DMS53 (cell line): ENCODE measurements at regions not wholly inside any gene's neighbourhood (a gene's known extent, or its start where the extent isn't known, plus 50 kb on each side); places are given as distances from the start of the nearest gene placed in this dataset.

Source experiments
- DNase-seq: peaks from one replicate; lab custom pipeline; 2025; lab: John Stamatoyannopoulos, UW

GRCh38 chr11:116642481-116642880 is 130.3 kb downstream of the BUD13 start:
- no peak for DNase-seq

GRCh38 chr11:116641561-116642045 is 131.2 kb downstream of the BUD13 start:
- peak; percentile 85 for DNase-seq

- DNase-seq, result no peak
Measured at GRCh38 chr11:116640641-116641402, 132.0 kb downstream of the BUD13 start.

- DNase-seq, result no peak
Measured at GRCh38 chr11:116638463-116638862, 134.3 kb downstream of the BUD13 start.

GRCh38 chr11:116637766-116638165 is 135.0 kb downstream of the BUD13 start:
- no peak for DNase-seq

- DNase-seq, result no peak
Measured at GRCh38 chr11:116636341-116636929, 136.4 kb downstream of the BUD13 start.

GRCh38 chr11:116631201-116631600 is 141.6 kb downstream of the BUD13 start:
- no peak for DNase-seq

- no peak for DNase-seq
Measured at GRCh38 chr11:116618461-116618860, 154.3 kb downstream of the BUD13 start.

- DNase-seq, result no peak
Measured at GRCh38 chr11:116615211-116615865, 157.4 kb downstream of the BUD13 start.

- no peak for DNase-seq
Measured at GRCh38 chr11:116614306-116615210, 158.2 kb downstream of the BUD13 start.

- DNase-seq, result no peak
Measured at GRCh38 chr11:116613206-116613875, 159.4 kb downstream of the BUD13 start.

GRCh38 chr11:116611998-116612620 is 160.7 kb downstream of the BUD13 start:
- no peak for DNase-seq

GRCh38 chr11:116610190-116610589 is 162.6 kb downstream of the BUD13 start:
- peak; percentile 12 for DNase-seq

GRCh38 chr11:116607027-116607426 is 165.8 kb downstream of the BUD13 start:
- peak; percentile 11 for DNase-seq

GRCh38 chr11:116605543-116606459 is 167.0 kb downstream of the BUD13 start:
- DNase-seq, result peak; percentile 55

- DNase-seq, result no peak
Measured at GRCh38 chr11:116603728-116604323, 169.0 kb downstream of the BUD13 start.

- DNase-seq, result no peak
Measured at GRCh38 chr11:116602637-116602942, 170.2 kb downstream of the BUD13 start.

- peak; percentile 19 for DNase-seq
Measured at GRCh38 chr11:116601814-116602636, 170.8 kb downstream of the BUD13 start.

GRCh38 chr11:116600930-116601329 is 171.9 kb downstream of the BUD13 start:
- DNase-seq, result no peak
